HepG2 (cell line): ENCODE measurements at regions not wholly inside any gene's neighbourhood (a gene's known extent, or its start where the extent isn't known, plus 50 kb on each side); places are given as distances from the start of the nearest gene placed in this dataset.

ENCODE experiments used
- ATM ChIP-seq: fragments of 450-650 bp; IDR thresholded peaks from 2 replicates; pipeline ENCODE4 v1.7.1; 2017; ENCODE audit warnings: mild to moderate bottlenecking, borderline replicate concordance
- CEBPG ChIP-seq: IDR thresholded peaks from 2 replicates; pipeline ENCODE4 v1.6.1; 2016
- CHD2 ChIP-seq: IDR thresholded peaks from 2 replicates; pipeline ENCODE4 v1.6.1; 2011; ENCODE audit warnings: low read depth, low read length, improper control_type of control experiment
- CREM ChIP-seq, 2 experiments: sonication (generic) in 1 of 2; formaldehyde crosslinking in 1 of 2; IDR thresholded peaks; 2 replicates each; pipeline versions ENCODE4 v1.4.0 to v1.6.1; 2016 to 2020; ENCODE audit warnings: antibody characterized with exemption in 1 of 2, mild to moderate bottlenecking in 1 of 2, missing genetic modification reagents in 1 of 2
- ERF ChIP-seq: IDR thresholded peaks from 2 replicates; pipeline ENCODE4 v1.6.1; 2018; ENCODE audit warnings: missing biosample characterization, missing genetic modification reagents
- MIER2 ChIP-seq: IDR thresholded peaks from 2 replicates; pipeline ENCODE4 v1.6.1; 2016; ENCODE audit warnings: missing biosample characterization, missing genetic modification reagents
- MTF1 ChIP-seq: sonication (generic); formaldehyde crosslinking; IDR thresholded peaks from 2 replicates; pipeline ENCODE4 v1.5.0; 2020; ENCODE audit warnings: missing genetic modification reagents
- POLR2AphosphoS5 ChIP-seq: IDR thresholded peaks from 2 replicates; pipeline ENCODE4 v1.6.1; 2012; ENCODE audit warnings: low read depth, low read length
- TEAD3 ChIP-seq: optimal IDR thresholded peaks from 2 replicates; pipeline ENCODE3; 2016; ENCODE audit warnings: borderline replicate concordance
- TF ChIP-seq, protein P1 (sequence below): sonication (generic); formaldehyde crosslinking; IDR thresholded peaks from 2 replicates; pipeline ENCODE4 v1.4.0; 2020; ENCODE audit warnings: missing genetic modification reagents, mild to moderate bottlenecking, borderline replicate concordance
- TF ChIP-seq, protein P2 (sequence below), 2 experiments: IDR thresholded peaks; 2 replicates each; pipeline ENCODE4 v1.6.1; 2011 to 2012; ENCODE audit warnings: low read length in 2 of 2, borderline replicate concordance in 1 of 2, low read depth in 1 of 2, mild to moderate bottlenecking in 1 of 2, moderate library complexity in 1 of 2
- TF ChIP-seq, protein P3 (sequence below), 2 experiments: sonication (generic) in 1 of 2; formaldehyde crosslinking in 1 of 2; IDR thresholded peaks; 2 replicates each; pipeline versions ENCODE4 v1.4.0 to v1.6.1; 2016 to 2020; ENCODE audit warnings: borderline replicate concordance in 1 of 2, low read depth in 1 of 2, mild to moderate bottlenecking in 1 of 2, missing genetic modification reagents in 1 of 2
- TF ChIP-seq, protein P4 (sequence below): IDR thresholded peaks from 2 replicates; pipeline ENCODE4 v1.6.1; 2016; ENCODE audit warnings: low read depth, control low read depth
- TF ChIP-seq, protein P5 (sequence below): IDR thresholded peaks from 2 replicates; pipeline ENCODE4 v1.6.1; 2016; ENCODE audit warnings: control low read depth

DNA sequence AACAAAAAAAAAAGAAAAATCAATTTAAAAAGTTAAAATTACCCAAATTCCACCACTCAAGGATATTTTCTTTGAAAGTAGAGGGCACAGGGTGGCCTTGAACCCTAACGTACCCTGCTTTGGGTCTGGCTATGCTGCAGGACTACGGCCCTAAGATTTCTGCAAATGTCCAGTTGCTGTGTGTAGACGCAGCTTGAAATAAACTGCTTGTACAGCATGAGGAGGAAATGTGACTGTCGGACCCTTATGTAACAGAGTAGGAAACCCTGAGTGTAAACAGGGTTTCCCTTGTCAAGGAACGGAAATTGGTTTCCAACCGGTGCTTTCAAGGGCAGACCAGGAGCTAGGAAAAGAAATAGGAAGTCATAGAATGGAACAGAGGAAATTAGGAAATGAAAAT, 60.7 kb upstream of the SHLD1 start (continued):
- TF ChIP-seq, protein P1, sequence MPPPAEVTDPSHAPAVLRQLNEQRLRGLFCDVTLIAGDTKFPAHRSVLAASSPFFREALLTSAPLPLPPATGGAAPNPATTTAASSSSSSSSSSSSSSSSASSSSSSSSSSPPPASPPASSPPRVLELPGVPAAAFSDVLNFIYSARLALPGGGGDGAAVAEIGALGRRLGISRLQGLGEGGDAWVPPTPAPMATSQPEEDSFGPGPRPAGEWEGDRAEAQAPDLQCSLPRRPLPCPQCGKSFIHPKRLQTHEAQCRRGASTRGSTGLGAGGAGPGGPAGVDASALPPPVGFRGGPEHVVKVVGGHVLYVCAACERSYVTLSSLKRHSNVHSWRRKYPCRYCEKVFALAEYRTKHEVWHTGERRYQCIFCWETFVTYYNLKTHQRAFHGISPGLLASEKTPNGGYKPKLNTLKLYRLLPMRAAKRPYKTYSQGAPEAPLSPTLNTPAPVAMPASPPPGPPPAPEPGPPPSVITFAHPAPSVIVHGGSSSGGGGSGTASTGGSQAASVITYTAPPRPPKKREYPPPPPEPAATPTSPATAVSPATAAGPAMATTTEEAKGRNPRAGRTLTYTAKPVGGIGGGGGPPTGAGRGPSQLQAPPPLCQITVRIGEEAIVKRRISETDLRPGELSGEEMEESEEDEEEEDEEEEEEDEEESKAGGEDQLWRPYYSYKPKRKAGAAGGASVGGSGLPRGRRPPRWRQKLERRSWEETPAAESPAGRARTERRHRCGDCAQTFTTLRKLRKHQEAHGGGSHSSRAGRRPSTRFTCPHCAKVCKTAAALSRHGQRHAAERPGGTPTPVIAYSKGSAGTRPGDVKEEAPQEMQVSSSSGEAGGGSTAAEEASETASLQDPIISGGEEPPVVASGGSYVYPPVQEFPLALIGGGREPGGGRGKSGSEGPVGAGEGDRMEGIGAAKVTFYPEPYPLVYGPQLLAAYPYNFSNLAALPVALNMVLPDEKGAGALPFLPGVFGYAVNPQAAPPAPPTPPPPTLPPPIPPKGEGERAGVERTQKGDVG, result no peak
- TF ChIP-seq MIER2, result peak; percentile 65; the same call in 1 of the 2 replicates
- TF ChIP-seq, protein P2, sequence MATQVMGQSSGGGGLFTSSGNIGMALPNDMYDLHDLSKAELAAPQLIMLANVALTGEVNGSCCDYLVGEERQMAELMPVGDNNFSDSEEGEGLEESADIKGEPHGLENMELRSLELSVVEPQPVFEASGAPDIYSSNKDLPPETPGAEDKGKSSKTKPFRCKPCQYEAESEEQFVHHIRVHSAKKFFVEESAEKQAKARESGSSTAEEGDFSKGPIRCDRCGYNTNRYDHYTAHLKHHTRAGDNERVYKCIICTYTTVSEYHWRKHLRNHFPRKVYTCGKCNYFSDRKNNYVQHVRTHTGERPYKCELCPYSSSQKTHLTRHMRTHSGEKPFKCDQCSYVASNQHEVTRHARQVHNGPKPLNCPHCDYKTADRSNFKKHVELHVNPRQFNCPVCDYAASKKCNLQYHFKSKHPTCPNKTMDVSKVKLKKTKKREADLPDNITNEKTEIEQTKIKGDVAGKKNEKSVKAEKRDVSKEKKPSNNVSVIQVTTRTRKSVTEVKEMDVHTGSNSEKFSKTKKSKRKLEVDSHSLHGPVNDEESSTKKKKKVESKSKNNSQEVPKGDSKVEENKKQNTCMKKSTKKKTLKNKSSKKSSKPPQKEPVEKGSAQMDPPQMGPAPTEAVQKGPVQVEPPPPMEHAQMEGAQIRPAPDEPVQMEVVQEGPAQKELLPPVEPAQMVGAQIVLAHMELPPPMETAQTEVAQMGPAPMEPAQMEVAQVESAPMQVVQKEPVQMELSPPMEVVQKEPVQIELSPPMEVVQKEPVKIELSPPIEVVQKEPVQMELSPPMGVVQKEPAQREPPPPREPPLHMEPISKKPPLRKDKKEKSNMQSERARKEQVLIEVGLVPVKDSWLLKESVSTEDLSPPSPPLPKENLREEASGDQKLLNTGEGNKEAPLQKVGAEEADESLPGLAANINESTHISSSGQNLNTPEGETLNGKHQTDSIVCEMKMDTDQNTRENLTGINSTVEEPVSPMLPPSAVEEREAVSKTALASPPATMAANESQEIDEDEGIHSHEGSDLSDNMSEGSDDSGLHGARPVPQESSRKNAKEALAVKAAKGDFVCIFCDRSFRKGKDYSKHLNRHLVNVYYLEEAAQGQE (IDR thresholded peaks at IDR 0.05; ENCODE audit: borderline replicate concordance in 1 of 2, low read depth in 1 of 2, low read length in 2 of 2), result no peak; a peak in 1 of 4 replicates
- peak; percentile 71 for TF ChIP-seq CEBPG
- TF ChIP-seq TEAD3 (CRISPR knock-in tag), result peak; percentile 66
- TF ChIP-seq, protein P3, sequence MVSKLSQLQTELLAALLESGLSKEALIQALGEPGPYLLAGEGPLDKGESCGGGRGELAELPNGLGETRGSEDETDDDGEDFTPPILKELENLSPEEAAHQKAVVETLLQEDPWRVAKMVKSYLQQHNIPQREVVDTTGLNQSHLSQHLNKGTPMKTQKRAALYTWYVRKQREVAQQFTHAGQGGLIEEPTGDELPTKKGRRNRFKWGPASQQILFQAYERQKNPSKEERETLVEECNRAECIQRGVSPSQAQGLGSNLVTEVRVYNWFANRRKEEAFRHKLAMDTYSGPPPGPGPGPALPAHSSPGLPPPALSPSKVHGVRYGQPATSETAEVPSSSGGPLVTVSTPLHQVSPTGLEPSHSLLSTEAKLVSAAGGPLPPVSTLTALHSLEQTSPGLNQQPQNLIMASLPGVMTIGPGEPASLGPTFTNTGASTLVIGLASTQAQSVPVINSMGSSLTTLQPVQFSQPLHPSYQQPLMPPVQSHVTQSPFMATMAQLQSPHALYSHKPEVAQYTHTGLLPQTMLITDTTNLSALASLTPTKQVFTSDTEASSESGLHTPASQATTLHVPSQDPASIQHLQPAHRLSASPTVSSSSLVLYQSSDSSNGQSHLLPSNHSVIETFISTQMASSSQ (IDR thresholded peaks at IDR 0.05; ENCODE audit: low read depth), result peak; percentile 21; the same call in 1 of the 2 replicates
- TF ChIP-seq, protein P3 (CRISPR knock-in tag; IDR thresholded peaks at IDR 0.05; ENCODE audit: borderline replicate concordance), result no peak
- peak; percentile 87; the same call in 1 of the 2 replicates for TF ChIP-seq ERF (CRISPR knock-in tag)
- TF ChIP-seq, protein P4, sequence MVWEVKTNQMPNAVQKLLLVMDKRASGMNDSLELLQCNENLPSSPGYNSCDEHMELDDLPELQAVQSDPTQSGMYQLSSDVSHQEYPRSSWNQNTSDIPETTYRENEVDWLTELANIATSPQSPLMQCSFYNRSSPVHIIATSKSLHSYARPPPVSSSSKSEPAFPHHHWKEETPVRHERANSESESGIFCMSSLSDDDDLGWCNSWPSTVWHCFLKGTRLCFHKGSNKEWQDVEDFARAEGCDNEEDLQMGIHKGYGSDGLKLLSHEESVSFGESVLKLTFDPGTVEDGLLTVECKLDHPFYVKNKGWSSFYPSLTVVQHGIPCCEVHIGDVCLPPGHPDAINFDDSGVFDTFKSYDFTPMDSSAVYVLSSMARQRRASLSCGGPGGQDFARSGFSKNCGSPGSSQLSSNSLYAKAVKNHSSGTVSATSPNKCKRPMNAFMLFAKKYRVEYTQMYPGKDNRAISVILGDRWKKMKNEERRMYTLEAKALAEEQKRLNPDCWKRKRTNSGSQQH (CRISPR knock-in tag), result 0 out of 2 replicates have a peak, but pooled peaks have one; percentile 72
- no peak for TF ChIP-seq CREM (IDR thresholded peaks at IDR 0.05)
- TF ChIP-seq CREM (CRISPR knock-in tag; IDR thresholded peaks at IDR 0.05), result no peak
- no peak for TF ChIP-seq POLR2AphosphoS5
- no peak for TF ChIP-seq ATM
- TF ChIP-seq CHD2, result no peak
- no peak for TF ChIP-seq MTF1 (CRISPR knock-in tag)
- TF ChIP-seq, protein P5, sequence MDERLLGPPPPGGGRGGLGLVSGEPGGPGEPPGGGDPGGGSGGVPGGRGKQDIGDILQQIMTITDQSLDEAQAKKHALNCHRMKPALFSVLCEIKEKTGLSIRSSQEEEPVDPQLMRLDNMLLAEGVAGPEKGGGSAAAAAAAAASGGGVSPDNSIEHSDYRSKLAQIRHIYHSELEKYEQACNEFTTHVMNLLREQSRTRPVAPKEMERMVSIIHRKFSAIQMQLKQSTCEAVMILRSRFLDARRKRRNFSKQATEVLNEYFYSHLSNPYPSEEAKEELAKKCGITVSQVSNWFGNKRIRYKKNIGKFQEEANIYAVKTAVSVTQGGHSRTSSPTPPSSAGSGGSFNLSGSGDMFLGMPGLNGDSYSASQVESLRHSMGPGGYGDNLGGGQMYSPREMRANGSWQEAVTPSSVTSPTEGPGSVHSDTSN (CRISPR knock-in tag), result no peak; the same call in 1 of the 2 replicates
